ENCODE measurements at regions not wholly inside any gene's neighbourhood (a gene's known extent, or its start where the extent isn't known, plus 50 kb on each side); places are given as distances from the start of the nearest gene placed in this dataset.

GRCh38 chr12:111150921-111151840 is 217.7 kb downstream of the PHETA1 start:
- no peak for TF ChIP-seq CTCF (IDR thresholded peaks at IDR 0.05; ENCODE audit: low read depth, low read length, missing control alignments)
- DNase-seq, result no peak

GRCh38 chr12:111150360-111150759 is 218.5 kb downstream of the PHETA1 start:
- Histone ChIP-seq H3K27me3 (replicated peaks) (no peaks in the 10 kb centered on the region), H3K36me3 (replicated peaks) (no peaks in the 10 kb centered on the region), H3K27ac (no peak overlapping the region), H3K4me3 (ENCODE audit: low read depth, low read length) (no peak overlapping the region)
- in situ Hi-C loops (cut with HindIII; ENCODE audit: low pct_ligation_motif_present, low sequenced_read_pairs), result no loop called here
- no peak for DNase-seq
- TF ChIP-seq CTCF (IDR thresholded peaks at IDR 0.05; ENCODE audit: low read depth, low read length, missing control alignments), result no peak

More at GRCh38 chr12:111150921-111151840, 217.7 kb downstream of the PHETA1 start:
- Histone ChIP-seq H3K4me3 (ENCODE audit: low read depth, low read length) (no peak overlapping the region), H3K27me3 (replicated peaks) (no peaks in the 10 kb centered on the region), H3K36me3 (replicated peaks) (no peaks in the 10 kb centered on the region), H3K27ac (no peak overlapping the region)
- in situ Hi-C loops (cut with HindIII; ENCODE audit: low pct_ligation_motif_present, low sequenced_read_pairs), result no loop called here

GRCh38 chr12:111149299-111149698 is 219.6 kb downstream of the PHETA1 start:
- in situ Hi-C loops (cut with HindIII; ENCODE audit: low pct_ligation_motif_present, low sequenced_read_pairs), result no loop called here

GRCh38 chr12:111148005-111148404 is 220.9 kb downstream of the PHETA1 start:
- DNase-seq, result no peak
- TF ChIP-seq CTCF (IDR thresholded peaks at IDR 0.05; ENCODE audit: low read depth, low read length, missing control alignments), result no peak
- in situ Hi-C loops (cut with HindIII; ENCODE audit: low pct_ligation_motif_present, low sequenced_read_pairs), result no loop called here
- H3K27ac ChIP-seq, result no peak overlapping the region
- H3K36me3 ChIP-seq (replicated peaks), result no peaks in the 10 kb centered on the region
- H3K4me3 ChIP-seq (ENCODE audit: low read depth, low read length), result no peak overlapping the region
- H3K27me3 ChIP-seq (replicated peaks), result no peaks in the 10 kb centered on the region

More at GRCh38 chr12:111149299-111149698, 219.6 kb downstream of the PHETA1 start:
- Histone ChIP-seq H3K27ac (no peak overlapping the region), H3K27me3 (replicated peaks) (no peaks in the 10 kb centered on the region), H3K4me3 (ENCODE audit: low read depth, low read length) (no peak overlapping the region), H3K36me3 (replicated peaks) (no peaks in the 10 kb centered on the region)
- TF ChIP-seq CTCF (IDR thresholded peaks at IDR 0.05; ENCODE audit: low read depth, low read length, missing control alignments), result no peak
- no peak for DNase-seq

GRCh38 chr12:111143271-111143670 is 222.9 kb upstream of the MYL2 start:
- H3K27me3 ChIP-seq (replicated peaks), result no peaks in the 10 kb centered on the region
- no peak overlapping the region for H3K4me3 ChIP-seq (ENCODE audit: low read depth, low read length)
- TF ChIP-seq CTCF (IDR thresholded peaks at IDR 0.05; ENCODE audit: low read depth, low read length, missing control alignments), result no peak
- DNase-seq, result no peak
- H3K27ac ChIP-seq, result no peak overlapping the region
- in situ Hi-C loops (cut with HindIII; ENCODE audit: low pct_ligation_motif_present, low sequenced_read_pairs), result no loop called here
- no peaks in the 10 kb centered on the region for H3K36me3 ChIP-seq (replicated peaks)

Data from brain microvascular endothelial cell (primary cell).